GM10266 (cell line): ENCODE measurements at regions not wholly inside any gene's neighbourhood (a gene's known extent, or its start where the extent isn't known, plus 50 kb on each side); places are given as distances from the start of the nearest gene placed in this dataset.
"Not testable (repeated sequence)": the region's sequence is repeated elsewhere in the genome, so short reads cannot be mapped to it uniquely, and the experiment has no call there.

Experiments used
- DNase-seq: peaks from one replicate; pipeline ENCODE4 v3.0.0; 2012; ENCODE audit errors: extremely low spot score
- TF ChIP-seq, protein P1 (sequence below): IDR thresholded peaks from 2 replicates; pipeline ENCODE4 v1.5.1; 2012; ENCODE audit warnings: mild to moderate bottlenecking, low read depth; ENCODE audit not compliant: control insufficient read depth, insufficient read depth; ENCODE audit errors: missing control alignments

DNA sequence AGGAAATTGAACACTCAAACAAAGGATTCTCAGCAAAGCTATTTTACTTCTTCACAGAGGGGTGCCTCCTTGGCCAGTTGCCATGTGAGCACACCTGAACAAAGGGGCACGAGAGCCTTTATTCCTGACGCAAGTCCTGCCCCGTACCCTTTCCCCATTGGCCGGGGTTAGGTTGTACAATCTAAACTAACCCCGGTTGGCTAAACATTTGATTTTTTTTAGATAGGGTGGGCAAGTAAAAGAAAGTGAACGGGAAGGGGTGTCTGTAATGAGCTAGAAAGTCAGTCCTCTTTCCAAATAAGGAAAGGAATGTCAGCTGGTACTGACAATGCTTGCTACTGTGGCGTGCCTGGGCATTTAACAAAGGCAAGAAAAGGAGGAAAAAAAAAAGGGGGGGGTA lies 135.5 kb upstream of the CDKN3 start:
- no peak for DNase-seq
- TF ChIP-seq, protein P1, sequence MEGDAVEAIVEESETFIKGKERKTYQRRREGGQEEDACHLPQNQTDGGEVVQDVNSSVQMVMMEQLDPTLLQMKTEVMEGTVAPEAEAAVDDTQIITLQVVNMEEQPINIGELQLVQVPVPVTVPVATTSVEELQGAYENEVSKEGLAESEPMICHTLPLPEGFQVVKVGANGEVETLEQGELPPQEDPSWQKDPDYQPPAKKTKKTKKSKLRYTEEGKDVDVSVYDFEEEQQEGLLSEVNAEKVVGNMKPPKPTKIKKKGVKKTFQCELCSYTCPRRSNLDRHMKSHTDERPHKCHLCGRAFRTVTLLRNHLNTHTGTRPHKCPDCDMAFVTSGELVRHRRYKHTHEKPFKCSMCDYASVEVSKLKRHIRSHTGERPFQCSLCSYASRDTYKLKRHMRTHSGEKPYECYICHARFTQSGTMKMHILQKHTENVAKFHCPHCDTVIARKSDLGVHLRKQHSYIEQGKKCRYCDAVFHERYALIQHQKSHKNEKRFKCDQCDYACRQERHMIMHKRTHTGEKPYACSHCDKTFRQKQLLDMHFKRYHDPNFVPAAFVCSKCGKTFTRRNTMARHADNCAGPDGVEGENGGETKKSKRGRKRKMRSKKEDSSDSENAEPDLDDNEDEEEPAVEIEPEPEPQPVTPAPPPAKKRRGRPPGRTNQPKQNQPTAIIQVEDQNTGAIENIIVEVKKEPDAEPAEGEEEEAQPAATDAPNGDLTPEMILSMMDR = no peak

DNA sequence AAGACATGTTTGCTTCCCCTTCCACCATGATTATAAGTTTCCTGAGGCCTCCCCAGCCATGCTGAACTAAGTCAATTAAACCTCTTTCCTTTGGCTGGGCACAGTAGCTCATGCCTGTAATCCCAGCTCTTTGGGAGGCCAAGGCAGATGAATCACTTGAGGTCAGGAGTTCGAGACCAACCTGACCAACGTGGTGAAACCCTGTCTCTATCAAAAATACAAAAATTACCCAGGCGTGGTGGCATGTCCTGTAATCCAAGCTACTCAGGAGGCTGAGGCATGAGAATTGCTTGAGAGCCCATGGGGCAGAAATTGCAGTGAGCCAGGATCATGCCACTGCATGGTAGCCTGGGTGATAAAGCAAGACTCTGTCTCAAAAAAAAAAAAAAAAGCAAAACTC lies 130.2 kb upstream of the CDKN3 start:
- not testable (repeated sequence) for DNase-seq

DNA sequence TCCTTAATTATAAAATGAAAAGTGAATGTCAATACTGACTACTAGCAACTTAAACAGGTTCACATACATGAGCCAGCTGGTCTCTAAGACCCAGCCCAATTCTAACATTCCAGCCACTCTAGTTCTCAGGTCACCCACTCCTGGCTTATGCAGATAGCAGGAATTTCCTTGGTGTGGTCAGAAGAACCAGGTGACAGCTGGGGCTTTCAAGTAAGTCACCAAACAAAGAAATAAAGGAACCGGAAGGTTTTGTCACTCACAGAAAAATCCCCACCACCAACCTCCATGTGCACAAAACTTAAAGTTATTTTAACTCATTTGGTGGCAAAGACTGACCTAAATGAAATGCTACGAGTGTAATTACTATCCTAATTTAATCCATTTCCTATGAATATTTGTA lies 129.6 kb upstream of the CDKN3 start:
- DNase-seq = peak; percentile 40
- TF ChIP-seq, protein P1 = no peak

DNA sequence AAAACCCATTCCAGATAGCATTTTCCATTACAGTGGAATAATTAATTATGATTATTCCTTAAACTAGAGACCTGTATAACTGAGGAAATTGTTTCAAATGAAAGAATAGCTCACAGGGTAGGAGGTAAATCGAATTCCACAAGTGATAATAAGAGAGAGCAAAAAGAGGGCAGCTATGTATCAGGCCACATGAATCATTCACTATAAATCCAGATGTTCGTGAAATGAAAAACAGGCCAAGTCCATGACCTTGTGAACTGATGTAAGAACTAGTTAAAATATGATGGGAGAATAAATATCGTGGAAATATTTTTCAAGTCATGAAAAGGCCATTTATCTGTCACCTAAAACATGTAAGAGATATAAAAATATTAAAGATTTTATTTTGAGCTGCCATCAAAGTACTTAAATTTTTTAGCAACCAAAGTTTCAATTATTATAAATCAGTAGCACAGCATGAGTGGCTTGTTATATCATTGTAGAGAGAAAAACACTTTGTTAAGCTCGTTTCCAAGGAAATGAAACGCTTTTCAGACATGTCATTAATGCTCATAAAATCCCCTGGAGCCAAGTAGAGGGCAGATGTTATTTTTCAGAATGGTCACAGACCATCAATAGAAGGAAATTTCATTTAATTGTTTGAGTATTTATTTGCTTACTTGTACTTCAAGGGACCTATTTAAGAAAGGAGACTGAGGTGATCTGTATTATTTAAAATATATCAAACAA lies 120.6 kb upstream of the CDKN3 start:
- TF ChIP-seq, protein P1 = no peak
- DNase-seq = no peak

DNA sequence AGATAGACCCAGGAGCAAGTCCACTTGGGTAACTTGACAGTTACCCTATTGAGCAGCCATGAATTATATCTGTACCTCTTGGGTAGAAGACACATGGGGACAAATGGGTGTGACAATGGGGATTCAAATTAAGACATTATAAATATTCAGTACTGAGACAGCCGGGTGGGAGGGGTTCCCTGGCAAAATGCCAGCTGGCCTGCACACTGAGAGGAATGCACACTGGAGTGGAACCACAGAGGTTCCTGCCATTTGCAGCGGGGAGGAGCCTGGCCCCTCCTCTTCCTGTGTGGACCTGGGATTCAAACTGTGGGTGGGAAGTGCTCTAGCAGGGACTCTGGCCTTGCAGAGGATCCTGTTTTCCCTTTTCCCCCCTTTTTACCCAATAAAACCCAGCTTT lies 118.7 kb upstream of the CDKN3 start:
- TF ChIP-seq, protein P1 = no peak
- DNase-seq = no peak

DNA sequence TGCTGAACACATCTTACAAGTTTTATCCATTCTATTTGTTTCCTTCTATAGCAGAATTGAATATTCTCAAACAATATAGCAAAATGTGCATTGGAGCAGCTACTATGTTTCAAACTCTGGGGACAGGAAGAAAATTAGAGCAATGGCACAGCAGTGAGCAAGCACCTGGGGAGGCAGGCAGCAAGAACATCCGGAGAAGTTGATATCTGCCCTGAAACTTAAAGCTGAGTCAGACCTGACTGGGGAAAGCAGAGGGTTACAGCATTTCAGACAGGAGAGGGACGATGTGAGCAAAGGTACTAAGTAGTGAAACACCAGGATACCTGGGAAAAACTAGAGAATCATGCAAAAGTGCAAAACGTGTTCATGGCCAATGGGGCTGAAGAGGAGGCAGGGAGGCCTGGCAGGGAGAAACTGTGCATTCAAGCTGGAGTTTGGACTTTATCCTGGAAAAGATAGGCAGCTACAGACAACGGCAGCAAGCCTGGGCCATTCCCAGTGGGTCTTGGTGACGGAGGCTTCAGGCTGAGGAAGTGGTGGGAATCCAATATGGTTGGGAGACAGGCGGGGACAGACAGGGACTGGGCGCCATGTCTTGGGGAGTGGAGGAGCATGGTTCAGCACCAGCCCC lies 118.0 kb upstream of the CDKN3 start:
- no peak for DNase-seq
- TF ChIP-seq, protein P1 = no peak

DNA sequence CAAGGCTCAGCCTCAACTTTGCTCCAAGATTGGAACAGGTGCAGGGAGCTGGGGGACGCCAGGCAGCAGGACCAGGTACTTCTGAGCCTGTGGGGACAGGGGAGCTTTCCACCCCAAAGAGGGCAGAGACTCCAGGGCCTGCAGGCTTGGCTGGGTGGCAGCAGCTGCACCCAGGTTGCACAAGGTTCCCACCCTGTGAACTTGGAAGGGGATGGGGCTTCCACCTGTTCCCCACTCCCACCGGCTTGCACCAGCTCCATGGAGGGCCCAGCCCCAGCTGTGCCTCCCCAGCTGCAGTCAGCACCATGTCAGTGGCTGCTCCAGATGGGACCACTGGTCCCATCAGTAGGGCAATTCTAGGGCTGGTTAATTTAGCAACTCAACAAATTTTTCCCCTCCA lies 114.0 kb upstream of the CDKN3 start:
- DNase-seq = no peak
- TF ChIP-seq, protein P1 = no peak
